A549 (cell line): ENCODE measurements at regions not wholly inside any gene's neighbourhood (a gene's known extent, or its start where the extent isn't known, plus 50 kb on each side); places are given as distances from the start of the nearest gene placed in this dataset.

ENCODE experiments used
- BCL3 ChIP-seq: fragments of >200 bp; sonication (Bioruptor Twin); formaldehyde crosslinking; IDR thresholded peaks from 3 replicates; pipeline ENCODE4 v1.6.1; 2016
- CHD2 ChIP-seq: fragments of 150-350 bp; IDR thresholded peaks from 2 replicates; pipeline ENCODE4 v1.6.1; 2014; ENCODE audit warnings: low read length; ENCODE audit not compliant: partially characterized antibody
- EHMT2 ChIP-seq: fragments of 200-600 bp; sonication (generic); IDR thresholded peaks from 2 replicates; pipeline ENCODE4 v1.6.1; 2016; ENCODE audit warnings: antibody characterized with exemption, low read depth, mild to moderate bottlenecking, moderate library complexity
- ELK1 ChIP-seq: fragments of 150-350 bp; IDR thresholded peaks from 2 replicates; pipeline ENCODE4 v1.6.1; 2014; ENCODE audit warnings: low read depth, mild to moderate bottlenecking, low read length
- EP300 ChIP-seq, 2 experiments: fragments of >200 bp; sonication (Bioruptor Twin); formaldehyde crosslinking; IDR thresholded peaks; 2 replicates in 1 of 2; 3 replicates in 1 of 2; pipeline ENCODE4 v1.6.1; 2016 to 2017
- JUN ChIP-seq, 2 experiments: fragments of >200 bp; sonication (Bioruptor Twin); formaldehyde crosslinking; IDR thresholded peaks; 2 replicates in 1 of 2; 3 replicates in 1 of 2; pipeline ENCODE4 v1.6.1; 2016 to 2017
- MAZ ChIP-seq: fragments of 150-350 bp; IDR thresholded peaks from 2 replicates; pipeline ENCODE4 v1.6.1; 2014; ENCODE audit warnings: antibody characterized with exemption, low read depth, low read length, borderline replicate concordance
- POLR2A ChIP-seq: IDR thresholded peaks from 2 replicates; pipeline ENCODE4 v1.6.1; 2012; ENCODE audit warnings: mild to moderate bottlenecking, low read length
- RARB ChIP-seq: fragments of 250-450 bp; sonication (Bioruptor Pico); IDR thresholded peaks from 2 replicates; pipeline ENCODE4 v1.8.0; 2021; ENCODE audit warnings: mild to moderate bottlenecking, moderate library complexity
- TP53 ChIP-seq: fragments of 250-450 bp; sonication (Bioruptor Pico); IDR thresholded peaks from 2 replicates; pipeline ENCODE4 v1.5.0; 2021; ENCODE audit warnings: mild to moderate bottlenecking, moderate library complexity
- TF ChIP-seq, protein P1 (sequence below): fragments of 250-450 bp; sonication (Bioruptor Pico); IDR thresholded peaks from 2 replicates; pipeline ENCODE4 v1.5.0; 2021; ENCODE audit warnings: mild to moderate bottlenecking, moderate library complexity, borderline replicate concordance
- TF ChIP-seq, protein P2 (sequence below): fragments of 200-600 bp; sonication (generic); IDR thresholded peaks from 2 replicates; pipeline ENCODE4 v1.6.1; 2016; ENCODE audit warnings: antibody characterized with exemption, mild to moderate bottlenecking, moderate library complexity
- TF ChIP-seq, protein P3 (sequence below): fragments of >200 bp; sonication (Bioruptor Twin); formaldehyde crosslinking; IDR thresholded peaks from 3 replicates; pipeline ENCODE4 v1.5.1; 2016
- TF ChIP-seq, protein P4 (sequence below): fragments of 450-650 bp; IDR thresholded peaks from 2 replicates; pipeline ENCODE4 v1.6.1; 2014; ENCODE audit warnings: antibody characterized with exemption

GRCh38 chr22:49188091-49188490 is 639.6 kb downstream of the BRD1 start:
- TF ChIP-seq, protein P1, sequence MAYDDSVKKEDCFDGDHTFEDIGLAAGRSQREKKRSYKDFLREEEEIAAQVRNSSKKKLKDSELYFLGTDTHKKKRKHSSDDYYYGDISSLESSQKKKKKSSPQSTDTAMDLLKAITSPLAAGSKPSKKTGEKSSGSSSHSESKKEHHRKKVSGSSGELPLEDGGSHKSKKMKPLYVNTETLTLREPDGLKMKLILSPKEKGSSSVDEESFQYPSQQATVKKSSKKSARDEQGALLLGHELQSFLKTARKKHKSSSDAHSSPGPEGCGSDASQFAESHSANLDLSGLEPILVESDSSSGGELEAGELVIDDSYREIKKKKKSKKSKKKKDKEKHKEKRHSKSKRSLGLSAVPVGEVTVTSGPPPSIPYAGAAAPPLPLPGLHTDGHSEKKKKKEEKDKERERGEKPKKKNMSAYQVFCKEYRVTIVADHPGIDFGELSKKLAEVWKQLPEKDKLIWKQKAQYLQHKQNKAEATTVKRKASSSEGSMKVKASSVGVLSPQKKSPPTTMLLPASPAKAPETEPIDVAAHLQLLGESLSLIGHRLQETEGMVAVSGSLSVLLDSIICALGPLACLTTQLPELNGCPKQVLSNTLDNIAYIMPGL = no peak
- TF ChIP-seq ELK1 (no peak), RARB (CRISPR knock-in tag) (no peak), POLR2A (no peak), EHMT2 (no peak), CHD2 (no peak), EP300 (IDR thresholded peaks at IDR 0.05) (no peak), MAZ (no peak), JUN (IDR thresholded peaks at IDR 0.05) (no peak), TP53 (CRISPR knock-in tag) (no peak), BCL3 (no peak)
- TF ChIP-seq, protein P2, sequence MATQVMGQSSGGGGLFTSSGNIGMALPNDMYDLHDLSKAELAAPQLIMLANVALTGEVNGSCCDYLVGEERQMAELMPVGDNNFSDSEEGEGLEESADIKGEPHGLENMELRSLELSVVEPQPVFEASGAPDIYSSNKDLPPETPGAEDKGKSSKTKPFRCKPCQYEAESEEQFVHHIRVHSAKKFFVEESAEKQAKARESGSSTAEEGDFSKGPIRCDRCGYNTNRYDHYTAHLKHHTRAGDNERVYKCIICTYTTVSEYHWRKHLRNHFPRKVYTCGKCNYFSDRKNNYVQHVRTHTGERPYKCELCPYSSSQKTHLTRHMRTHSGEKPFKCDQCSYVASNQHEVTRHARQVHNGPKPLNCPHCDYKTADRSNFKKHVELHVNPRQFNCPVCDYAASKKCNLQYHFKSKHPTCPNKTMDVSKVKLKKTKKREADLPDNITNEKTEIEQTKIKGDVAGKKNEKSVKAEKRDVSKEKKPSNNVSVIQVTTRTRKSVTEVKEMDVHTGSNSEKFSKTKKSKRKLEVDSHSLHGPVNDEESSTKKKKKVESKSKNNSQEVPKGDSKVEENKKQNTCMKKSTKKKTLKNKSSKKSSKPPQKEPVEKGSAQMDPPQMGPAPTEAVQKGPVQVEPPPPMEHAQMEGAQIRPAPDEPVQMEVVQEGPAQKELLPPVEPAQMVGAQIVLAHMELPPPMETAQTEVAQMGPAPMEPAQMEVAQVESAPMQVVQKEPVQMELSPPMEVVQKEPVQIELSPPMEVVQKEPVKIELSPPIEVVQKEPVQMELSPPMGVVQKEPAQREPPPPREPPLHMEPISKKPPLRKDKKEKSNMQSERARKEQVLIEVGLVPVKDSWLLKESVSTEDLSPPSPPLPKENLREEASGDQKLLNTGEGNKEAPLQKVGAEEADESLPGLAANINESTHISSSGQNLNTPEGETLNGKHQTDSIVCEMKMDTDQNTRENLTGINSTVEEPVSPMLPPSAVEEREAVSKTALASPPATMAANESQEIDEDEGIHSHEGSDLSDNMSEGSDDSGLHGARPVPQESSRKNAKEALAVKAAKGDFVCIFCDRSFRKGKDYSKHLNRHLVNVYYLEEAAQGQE = no peak
- TF ChIP-seq, protein P3, sequence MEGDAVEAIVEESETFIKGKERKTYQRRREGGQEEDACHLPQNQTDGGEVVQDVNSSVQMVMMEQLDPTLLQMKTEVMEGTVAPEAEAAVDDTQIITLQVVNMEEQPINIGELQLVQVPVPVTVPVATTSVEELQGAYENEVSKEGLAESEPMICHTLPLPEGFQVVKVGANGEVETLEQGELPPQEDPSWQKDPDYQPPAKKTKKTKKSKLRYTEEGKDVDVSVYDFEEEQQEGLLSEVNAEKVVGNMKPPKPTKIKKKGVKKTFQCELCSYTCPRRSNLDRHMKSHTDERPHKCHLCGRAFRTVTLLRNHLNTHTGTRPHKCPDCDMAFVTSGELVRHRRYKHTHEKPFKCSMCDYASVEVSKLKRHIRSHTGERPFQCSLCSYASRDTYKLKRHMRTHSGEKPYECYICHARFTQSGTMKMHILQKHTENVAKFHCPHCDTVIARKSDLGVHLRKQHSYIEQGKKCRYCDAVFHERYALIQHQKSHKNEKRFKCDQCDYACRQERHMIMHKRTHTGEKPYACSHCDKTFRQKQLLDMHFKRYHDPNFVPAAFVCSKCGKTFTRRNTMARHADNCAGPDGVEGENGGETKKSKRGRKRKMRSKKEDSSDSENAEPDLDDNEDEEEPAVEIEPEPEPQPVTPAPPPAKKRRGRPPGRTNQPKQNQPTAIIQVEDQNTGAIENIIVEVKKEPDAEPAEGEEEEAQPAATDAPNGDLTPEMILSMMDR = no peak
- TF ChIP-seq, protein P4, sequence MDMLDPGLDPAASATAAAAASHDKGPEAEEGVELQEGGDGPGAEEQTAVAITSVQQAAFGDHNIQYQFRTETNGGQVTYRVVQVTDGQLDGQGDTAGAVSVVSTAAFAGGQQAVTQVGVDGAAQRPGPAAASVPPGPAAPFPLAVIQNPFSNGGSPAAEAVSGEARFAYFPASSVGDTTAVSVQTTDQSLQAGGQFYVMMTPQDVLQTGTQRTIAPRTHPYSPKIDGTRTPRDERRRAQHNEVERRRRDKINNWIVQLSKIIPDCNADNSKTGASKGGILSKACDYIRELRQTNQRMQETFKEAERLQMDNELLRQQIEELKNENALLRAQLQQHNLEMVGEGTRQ = no peak
